ENCODE measurements at regions not wholly inside any gene's neighbourhood (a gene's known extent, or its start where the extent isn't known, plus 50 kb on each side); places are given as distances from the start of the nearest gene placed in this dataset.

- Histone ChIP-seq H3K27me3 (ENCODE audit: control insufficient read depth in 3 of 3, insufficient read depth in 3 of 3, low read length in 2 of 3) (no peaks in the 10 kb centered on the region), H3K9ac (ENCODE audit: insufficient read depth in 1 of 2, low read length in 2 of 2) (no peak overlapping the region), H3K4me3 (no peak overlapping the region), H3K9me3 (ENCODE audit: control insufficient read depth in 4 of 4, insufficient read depth in 3 of 4, low read length in 3 of 4) (peaks cover 0 to 3% (median 0%) of the 10 kb centered on the region in 4 donors), H3K27ac (ENCODE audit: low read depth in 1 of 2, low read length in 1 of 2) (no peak overlapping the region), H3K4me1 (ENCODE audit: control insufficient read depth in 5 of 5, insufficient read depth in 5 of 5, low read length in 5 of 5) (peaks cover 0 to 10% (median 0%) of the 10 kb centered on the region in 5 donors), H3K36me3 (ENCODE audit: control insufficient read depth in 4 of 4, insufficient read depth in 4 of 4, low read length in 4 of 4) (no peaks in the 10 kb centered on the region)
- no peak for TF ChIP-seq CTCF (IDR thresholded peaks at IDR 0.05; ENCODE audit: control extremely low read depth, extremely low read depth)
- DNase-seq (peak in 1 of 3 donors; percentile 4), ATAC-seq (ENCODE audit: insufficient read depth, low FRiP score) (no peak)
These were observed 1347.4 kb downstream of the NCAM2 start for GRCh38 chr21:22345624-22346023.

DNA sequence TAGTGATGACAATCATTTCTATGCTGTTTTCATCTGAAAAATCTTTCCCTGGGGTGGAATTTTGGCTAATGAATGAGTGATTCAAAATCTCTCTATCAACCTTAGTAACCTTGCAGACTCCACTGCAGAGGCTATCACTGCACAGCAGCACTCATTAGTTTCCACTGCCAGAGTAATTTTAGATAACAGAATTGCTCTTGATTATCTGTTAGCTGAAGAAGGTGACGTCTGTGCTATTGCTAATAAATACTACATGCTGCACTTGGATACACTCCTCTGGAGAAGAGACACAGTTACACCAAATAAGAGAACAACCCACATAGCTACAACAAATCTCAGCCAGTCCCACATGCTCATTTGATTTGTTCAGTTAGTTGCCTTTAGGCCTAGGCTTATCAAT lies 1348.4 kb downstream of the NCAM2 start:
- WGBS, 2 donors: 37 to 69% methylated on average over 1 of the region's 1 CpG

GRCh38 chr21:22351076-22351475 lies 1352.9 kb downstream of the NCAM2 start:
- Histone ChIP-seq H3K36me3 (ENCODE audit: control insufficient read depth in 4 of 4, insufficient read depth in 4 of 4, low read length in 4 of 4) (no peaks in the 10 kb centered on the region), H3K9me3 (ENCODE audit: control insufficient read depth in 4 of 4, insufficient read depth in 3 of 4, low read length in 3 of 4) (no peaks in the 10 kb centered on the region), H3K27ac (ENCODE audit: low read depth in 1 of 2, low read length in 1 of 2) (no peak overlapping the region), H3K27me3 (ENCODE audit: control insufficient read depth in 3 of 3, insufficient read depth in 3 of 3, low read length in 2 of 3) (no peaks in the 10 kb centered on the region), H3K4me3 (no peak overlapping the region), H3K4me1 (ENCODE audit: control insufficient read depth in 5 of 5, insufficient read depth in 5 of 5, low read length in 5 of 5) (peaks cover 0 to 5% (median 0%) of the 10 kb centered on the region in 5 donors), H3K9ac (ENCODE audit: insufficient read depth in 1 of 2, low read length in 2 of 2) (no peak overlapping the region)
- WGBS, 2 donors: 57 to 85% methylated on average over 2 of the region's 2 CpGs
- ATAC-seq (ENCODE audit: insufficient read depth, low FRiP score) (no peak), DNase-seq (no peak)
- no peak for TF ChIP-seq CTCF (IDR thresholded peaks at IDR 0.05; ENCODE audit: control extremely low read depth, extremely low read depth)

More for the DNA sequence above, 1348.4 kb downstream of the NCAM2 start:
- DNase-seq (peak in 2 of 3 donors; percentile 46 to 68), ATAC-seq (ENCODE audit: insufficient read depth, low FRiP score) (no peak)
- no peaks in the 10 kb centered on the region for H3K27me3 ChIP-seq (ENCODE audit: control insufficient read depth in 3 of 3, insufficient read depth in 3 of 3, low read length in 2 of 3)
- TF ChIP-seq CTCF (IDR thresholded peaks at IDR 0.05; ENCODE audit: control extremely low read depth, extremely low read depth): no peak
- no peak overlapping the region for H3K4me3 ChIP-seq
- no peaks in the 10 kb centered on the region for H3K9me3 ChIP-seq (ENCODE audit: control insufficient read depth in 4 of 4, insufficient read depth in 3 of 4, low read length in 3 of 4)
- H3K27ac ChIP-seq (ENCODE audit: low read depth in 1 of 2, low read length in 1 of 2): no peak overlapping the region
- no peak overlapping the region for H3K9ac ChIP-seq (ENCODE audit: insufficient read depth in 1 of 2, low read length in 2 of 2)
- H3K36me3 ChIP-seq (ENCODE audit: control insufficient read depth in 4 of 4, insufficient read depth in 4 of 4, low read length in 4 of 4): no peaks in the 10 kb centered on the region
- H3K4me1 ChIP-seq (ENCODE audit: control insufficient read depth in 5 of 5, insufficient read depth in 5 of 5, low read length in 5 of 5): peaks cover 0 to 10% (median 0%) of the 10 kb centered on the region in 5 donors

- Histone ChIP-seq H3K4me3 (no peak overlapping the region), H3K4me1 (ENCODE audit: control insufficient read depth in 5 of 5, insufficient read depth in 5 of 5, low read length in 5 of 5) (no peaks in the 10 kb centered on the region), H3K9ac (ENCODE audit: insufficient read depth in 1 of 2, low read length in 2 of 2) (no peak overlapping the region), H3K36me3 (ENCODE audit: control insufficient read depth in 4 of 4, insufficient read depth in 4 of 4, low read length in 4 of 4) (no peaks in the 10 kb centered on the region), H3K9me3 (ENCODE audit: control insufficient read depth in 4 of 4, insufficient read depth in 3 of 4, low read length in 3 of 4) (no peaks in the 10 kb centered on the region), H3K27me3 (ENCODE audit: control insufficient read depth in 3 of 3, insufficient read depth in 3 of 3, low read length in 2 of 3) (no peaks in the 10 kb centered on the region), H3K27ac (ENCODE audit: low read depth in 1 of 2, low read length in 1 of 2) (no peak overlapping the region)
- DNase-seq (no peak), ATAC-seq (ENCODE audit: insufficient read depth, low FRiP score) (no peak)
- no peak for TF ChIP-seq CTCF (IDR thresholded peaks at IDR 0.05; ENCODE audit: control extremely low read depth, extremely low read depth)
- 80 to 84% methylated on average over 1 of the region's 1 CpG for WGBS, 2 donors
These were observed 1353.9 kb downstream of the NCAM2 start for GRCh38 chr21:22352088-22352487.

Measured in lung (tissue), 11 donors.